HEK293 (cell line): ENCODE measurements at regions not wholly inside any gene's neighbourhood (a gene's known extent, or its start where the extent isn't known, plus 50 kb on each side); places are given as distances from the start of the nearest gene placed in this dataset.
"Not testable (repeated sequence)": the region's sequence is repeated elsewhere in the genome, so short reads cannot be mapped to it uniquely, and the experiment has no call there.

ENCODE experiments used
- CTCF ChIA-PET: fragments of 350-600 bp; formaldehyde crosslinking; extraction: SDS; loops from one replicate; lab custom pipeline; 2021; ENCODE audit warnings: antibody characterized with exemption; lab: Yijun Ruan, JAX
- POLR2A ChIA-PET: fragments of 300-600 bp; formaldehyde crosslinking; extraction: SDS; loops from one replicate; lab custom pipeline; 2020; ENCODE audit warnings: antibody characterized with exemption, inconsistent platforms; lab: Yijun Ruan, JAX
- H3K27ac ChIP-seq: fragments of 200-500 bp; sonication (Bioruptor generic); 2 replicates; pipeline ENCODE4 v1.5.1; 2014; ENCODE audit warnings: low read depth, low read length, control low read depth, inconsistent platforms; ENCODE audit errors: extremely low read depth
- H3K36me3 ChIP-seq, 2 experiments: fragments of 200-500 bp in 1 of 2; sonication (Bioruptor generic) in 1 of 2; 1 replicate in 1 of 2; 2 replicates in 1 of 2; pipeline ENCODE4 v1.5.1; 2014 to 2017; ENCODE audit warnings: inconsistent platforms in 2 of 2, low read length in 2 of 2; ENCODE audit not compliant: control insufficient read depth in 2 of 2, insufficient read depth in 1 of 2
- H3K4me1 ChIP-seq: fragments of 200-500 bp; sonication (Bioruptor generic); 2 replicates; pipeline ENCODE4 v1.5.1; 2014; ENCODE audit warnings: mild to moderate bottlenecking, low read length, inconsistent platforms; ENCODE audit not compliant: control insufficient read depth, insufficient read depth
- H3K4me3 ChIP-seq: 2 replicates; pipeline ENCODE4 v1.5.1; 2011; ENCODE audit warnings: low read depth, mild to moderate bottlenecking, control low read depth, low read length, moderate library complexity
- H3K9me3 ChIP-seq: fragments of 200-500 bp; sonication (Bioruptor generic); 2 replicates; pipeline ENCODE4 v1.5.1; 2014; ENCODE audit warnings: low read depth, low read length, inconsistent platforms; ENCODE audit not compliant: control insufficient read depth, insufficient read depth
- EGR2 ChIP-seq: fragments of 450-650 bp; formaldehyde crosslinking; IDR thresholded peaks from 2 replicates; pipeline ENCODE4 v1.5.1; 2016; ENCODE audit warnings: low read depth, missing biosample characterization, missing genetic modification characterization
- GFI1B ChIP-seq: fragments of 450-650 bp; formaldehyde crosslinking; IDR thresholded peaks from 2 replicates; pipeline ENCODE4 v1.5.1; 2016; ENCODE audit warnings: missing biosample characterization, missing genetic modification characterization
- GLIS2 ChIP-seq: fragments of 450-650 bp; formaldehyde crosslinking; IDR thresholded peaks from 2 replicates; pipeline ENCODE4 v1.5.1; 2016; ENCODE audit warnings: missing biosample characterization, missing genetic modification characterization
- HOXC10 ChIP-seq: sonication (generic); formaldehyde crosslinking; IDR thresholded peaks from 2 replicates; pipeline ENCODE4 v1.8.1; 2023; ENCODE audit warnings: mild to moderate bottlenecking, missing genetic modification reagents
- KLF8 ChIP-seq: fragments of 450-650 bp; formaldehyde crosslinking; IDR thresholded peaks from 2 replicates; pipeline ENCODE4 v1.5.1; 2016; ENCODE audit warnings: missing biosample characterization, missing genetic modification characterization
- OSR2 ChIP-seq: fragments of 450-650 bp; formaldehyde crosslinking; IDR thresholded peaks from 2 replicates; pipeline ENCODE4 v1.5.1; 2016; ENCODE audit warnings: missing biosample characterization, missing genetic modification characterization
- ZFP3 ChIP-seq: fragments of 450-650 bp; formaldehyde crosslinking; IDR thresholded peaks from 2 replicates; pipeline ENCODE4 v1.5.1; 2016; ENCODE audit warnings: low read depth, missing biosample characterization, missing genetic modification characterization
- ZNF133 ChIP-seq: fragments of 450-650 bp; formaldehyde crosslinking; IDR thresholded peaks from 2 replicates; pipeline ENCODE4 v1.5.1; 2016; ENCODE audit warnings: missing biosample characterization, missing genetic modification characterization
- ZNF146 ChIP-seq: fragments of 450-650 bp; formaldehyde crosslinking; IDR thresholded peaks from 2 replicates; pipeline ENCODE4 v1.5.1; 2016; ENCODE audit warnings: missing biosample characterization, missing genetic modification characterization
- ZNF211 ChIP-seq: fragments of 450-650 bp; formaldehyde crosslinking; IDR thresholded peaks from 2 replicates; pipeline ENCODE4 v1.5.1; 2016; ENCODE audit warnings: low read depth, missing biosample characterization, missing genetic modification characterization
- ZNF214 ChIP-seq: fragments of 450-650 bp; formaldehyde crosslinking; IDR thresholded peaks from 2 replicates; pipeline ENCODE4 v1.5.1; 2017; ENCODE audit warnings: missing biosample characterization, mild to moderate bottlenecking, missing genetic modification characterization, borderline replicate concordance
- ZNF24 ChIP-seq: fragments of 450-650 bp; formaldehyde crosslinking; IDR thresholded peaks from 2 replicates; pipeline ENCODE4 v1.5.1; 2016; ENCODE audit warnings: missing biosample characterization, missing genetic modification characterization
- ZNF394 ChIP-seq: fragments of 450-650 bp; formaldehyde crosslinking; IDR thresholded peaks from 2 replicates; pipeline ENCODE4 v1.5.1; 2016; ENCODE audit warnings: missing biosample characterization, missing genetic modification characterization, mild to moderate bottlenecking, moderate library complexity, borderline replicate concordance
- ZNF416 ChIP-seq: fragments of 450-650 bp; formaldehyde crosslinking; IDR thresholded peaks from 2 replicates; pipeline ENCODE4 v1.5.1; 2016; ENCODE audit warnings: missing biosample characterization, missing genetic modification characterization
- ZNF423 ChIP-seq: fragments of 450-650 bp; formaldehyde crosslinking; IDR thresholded peaks from 2 replicates; pipeline ENCODE4 v1.5.1; 2016; ENCODE audit warnings: missing biosample characterization, missing genetic modification characterization
- ZNF514 ChIP-seq: fragments of 450-650 bp; formaldehyde crosslinking; IDR thresholded peaks from 2 replicates; pipeline ENCODE4 v1.5.1; 2016; ENCODE audit warnings: missing biosample characterization, missing genetic modification characterization
- ZNF76 ChIP-seq: fragments of 450-650 bp; formaldehyde crosslinking; IDR thresholded peaks from 2 replicates; pipeline ENCODE4; 2016; ENCODE audit warnings: low read depth, missing biosample characterization, missing genetic modification characterization, borderline replicate concordance
- ZNF792 ChIP-seq: fragments of 450-650 bp; formaldehyde crosslinking; IDR thresholded peaks from 2 replicates; pipeline ENCODE4 v1.5.1; 2016; ENCODE audit warnings: missing biosample characterization, missing genetic modification characterization
- TF ChIP-seq, protein P1 (sequence below): fragments of 450-650 bp; formaldehyde crosslinking; IDR thresholded peaks from 2 replicates; pipeline ENCODE4 v1.5.1; 2016; ENCODE audit warnings: missing biosample characterization, missing genetic modification characterization
- TF ChIP-seq, protein P2 (sequence below): fragments of 450-650 bp; formaldehyde crosslinking; IDR thresholded peaks from 2 replicates; pipeline ENCODE4 v1.5.1; 2017; ENCODE audit warnings: missing biosample characterization, missing genetic modification characterization
- TF ChIP-seq, protein P3 (sequence below): fragments of 450-650 bp; formaldehyde crosslinking; IDR thresholded peaks from 2 replicates; pipeline ENCODE4 v1.5.1; 2016; ENCODE audit warnings: missing biosample characterization, missing genetic modification characterization
- TF ChIP-seq, protein P4 (sequence below): fragments of 450-650 bp; formaldehyde crosslinking; IDR thresholded peaks from 2 replicates; pipeline ENCODE4 v1.5.1; 2016; ENCODE audit warnings: missing biosample characterization, missing genetic modification characterization

DNA sequence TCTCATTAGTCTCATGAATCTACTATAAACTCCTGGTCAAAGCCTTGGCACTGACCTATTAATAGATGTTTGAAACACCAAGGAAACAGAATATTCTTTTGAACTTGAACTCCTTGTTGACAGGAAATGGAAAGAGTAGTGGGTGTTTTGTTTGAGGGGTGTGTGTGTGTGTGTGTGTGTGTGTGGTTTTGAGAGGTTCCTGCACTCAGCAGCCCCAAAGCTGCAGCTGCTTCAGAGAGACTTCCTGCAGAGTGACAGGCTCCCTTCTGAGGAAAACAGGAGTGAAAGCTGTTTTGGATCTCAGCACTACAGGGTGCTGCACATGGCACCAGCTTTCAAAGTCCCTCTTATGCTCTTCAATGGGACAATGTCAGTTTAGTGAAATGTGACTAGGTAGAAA is 546.5 kb upstream of the STEAP1 start:
- Histone ChIP-seq H3K36me3 (no peaks in the 10 kb centered on the region), H3K4me3 (no peak overlapping the region), H3K9me3 (no peaks in the 10 kb centered on the region), H3K27ac (no peak overlapping the region), H3K4me1 (no peaks in the 10 kb centered on the region; the same call in 1 of the 2 replicates)
- ChIA-PET CTCF (no interaction called here), POLR2A (no interaction called here)
- TF ChIP-seq KLF8 (tag by site-specific recombination) (no peak), ZNF211 (tag by site-specific recombination) (no peak), ZNF24 (tag by site-specific recombination) (no peak), OSR2 (tag by site-specific recombination) (no peak), ZNF133 (tag by site-specific recombination) (no peak), ZNF514 (no peak), GFI1B (tag by site-specific recombination) (no peak), ZNF214 (no peak), HOXC10 (no peak), ZNF416 (tag by site-specific recombination) (no peak), EGR2 (no peak)
- TF ChIP-seq, protein P1, sequence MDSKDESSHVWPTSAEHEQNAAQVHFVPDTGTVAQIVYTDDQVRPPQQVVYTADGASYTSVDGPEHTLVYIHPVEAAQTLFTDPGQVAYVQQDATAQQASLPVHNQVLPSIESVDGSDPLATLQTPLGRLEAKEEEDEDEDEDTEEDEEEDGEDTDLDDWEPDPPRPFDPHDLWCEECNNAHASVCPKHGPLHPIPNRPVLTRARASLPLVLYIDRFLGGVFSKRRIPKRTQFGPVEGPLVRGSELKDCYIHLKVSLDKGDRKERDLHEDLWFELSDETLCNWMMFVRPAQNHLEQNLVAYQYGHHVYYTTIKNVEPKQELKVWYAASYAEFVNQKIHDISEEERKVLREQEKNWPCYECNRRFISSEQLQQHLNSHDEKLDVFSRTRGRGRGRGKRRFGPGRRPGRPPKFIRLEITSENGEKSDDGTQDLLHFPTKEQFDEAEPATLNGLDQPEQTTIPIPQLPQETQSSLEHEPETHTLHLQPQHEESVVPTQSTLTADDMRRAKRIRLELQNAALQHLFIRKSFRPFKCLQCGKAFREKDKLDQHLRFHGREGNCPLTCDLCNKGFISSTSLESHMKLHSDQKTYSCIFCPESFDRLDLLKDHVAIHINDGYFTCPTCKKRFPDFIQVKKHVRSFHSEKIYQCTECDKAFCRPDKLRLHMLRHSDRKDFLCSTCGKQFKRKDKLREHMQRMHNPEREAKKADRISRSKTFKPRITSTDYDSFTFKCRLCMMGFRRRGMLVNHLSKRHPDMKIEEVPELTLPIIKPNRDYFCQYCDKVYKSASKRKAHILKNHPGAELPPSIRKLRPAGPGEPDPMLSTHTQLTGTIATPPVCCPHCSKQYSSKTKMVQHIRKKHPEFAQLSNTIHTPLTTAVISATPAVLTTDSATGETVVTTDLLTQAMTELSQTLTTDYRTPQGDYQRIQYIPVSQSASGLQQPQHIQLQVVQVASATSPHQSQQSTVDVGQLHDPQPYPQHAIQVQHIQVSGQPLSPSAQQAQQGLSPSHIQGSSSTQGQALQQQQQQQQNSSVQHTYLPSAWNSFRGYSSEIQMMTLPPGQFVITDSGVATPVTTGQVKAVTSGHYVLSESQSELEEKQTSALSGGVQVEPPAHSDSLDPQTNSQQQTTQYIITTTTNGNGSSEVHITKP (tag by site-specific recombination), result no peak
- TF ChIP-seq, protein P2, sequence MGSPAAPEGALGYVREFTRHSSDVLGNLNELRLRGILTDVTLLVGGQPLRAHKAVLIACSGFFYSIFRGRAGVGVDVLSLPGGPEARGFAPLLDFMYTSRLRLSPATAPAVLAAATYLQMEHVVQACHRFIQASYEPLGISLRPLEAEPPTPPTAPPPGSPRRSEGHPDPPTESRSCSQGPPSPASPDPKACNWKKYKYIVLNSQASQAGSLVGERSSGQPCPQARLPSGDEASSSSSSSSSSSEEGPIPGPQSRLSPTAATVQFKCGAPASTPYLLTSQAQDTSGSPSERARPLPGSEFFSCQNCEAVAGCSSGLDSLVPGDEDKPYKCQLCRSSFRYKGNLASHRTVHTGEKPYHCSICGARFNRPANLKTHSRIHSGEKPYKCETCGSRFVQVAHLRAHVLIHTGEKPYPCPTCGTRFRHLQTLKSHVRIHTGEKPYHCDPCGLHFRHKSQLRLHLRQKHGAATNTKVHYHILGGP (tag by site-specific recombination), result no peak

DNA sequence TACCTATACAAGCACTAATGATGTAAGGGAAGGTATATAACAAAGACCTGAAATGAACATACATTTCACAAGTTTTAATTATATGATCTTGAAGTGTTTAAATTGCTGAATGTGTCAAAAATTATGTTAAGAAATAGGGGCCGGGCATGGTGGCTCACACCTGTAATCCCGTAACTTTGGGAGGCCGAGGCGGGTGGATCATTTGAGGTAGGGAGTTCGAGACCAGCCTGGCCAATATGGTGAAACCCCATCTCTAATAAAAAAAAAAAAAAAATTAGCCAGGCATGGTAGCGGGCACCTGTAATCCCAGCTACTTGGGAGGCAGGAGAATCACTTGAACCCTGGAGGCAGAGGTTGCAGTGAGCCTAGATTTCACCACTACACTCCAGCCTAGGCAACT is 537.4 kb upstream of the STEAP1 start:
- H3K36me3 ChIP-seq, CTCF ChIA-PET, POLR2A ChIA-PET, H3K27ac ChIP-seq, H3K4me3 ChIP-seq, H3K4me1 ChIP-seq, H3K9me3 ChIP-seq: not testable (repeated sequence)

DNA sequence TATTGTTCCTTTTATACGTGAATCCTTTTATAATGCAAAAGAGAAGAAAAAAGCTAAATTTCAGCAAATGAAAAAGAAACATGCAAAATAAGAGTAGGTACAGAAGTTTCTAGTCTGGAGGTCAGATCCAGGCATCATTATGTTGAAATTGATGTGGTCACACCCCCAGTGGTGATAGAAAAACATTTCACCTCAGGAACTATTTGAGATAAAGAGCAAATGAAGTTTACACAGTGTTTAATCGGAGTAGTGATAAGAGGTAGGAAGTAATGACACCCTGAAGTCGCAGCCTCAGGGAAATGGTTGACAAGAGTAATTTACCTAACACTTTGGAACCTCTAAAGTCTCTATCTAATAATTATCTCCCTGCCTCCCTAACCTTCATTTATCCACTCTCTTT is 536.0 kb upstream of the STEAP1 start:
- Histone ChIP-seq H3K4me1 (no peaks in the 10 kb centered on the region), H3K27ac (no peak overlapping the region), H3K9me3 (no peaks in the 10 kb centered on the region), H3K4me3 (no peak overlapping the region), H3K36me3 (no peaks in the 10 kb centered on the region)
- POLR2A ChIA-PET, result no interaction called here
- CTCF ChIA-PET, result no interaction called here
- TF ChIP-seq ZNF133 (tag by site-specific recombination) (no peak), ZNF792 (tag by site-specific recombination) (no peak), ZNF423 (tag by site-specific recombination) (no peak), ZNF146 (no peak), ZNF76 (tag by site-specific recombination) (no peak), ZNF24 (tag by site-specific recombination) (no peak), ZFP3 (tag by site-specific recombination) (no peak), ZNF394 (tag by site-specific recombination) (no peak), GLIS2 (tag by site-specific recombination) (no peak)
- TF ChIP-seq, protein P3, sequence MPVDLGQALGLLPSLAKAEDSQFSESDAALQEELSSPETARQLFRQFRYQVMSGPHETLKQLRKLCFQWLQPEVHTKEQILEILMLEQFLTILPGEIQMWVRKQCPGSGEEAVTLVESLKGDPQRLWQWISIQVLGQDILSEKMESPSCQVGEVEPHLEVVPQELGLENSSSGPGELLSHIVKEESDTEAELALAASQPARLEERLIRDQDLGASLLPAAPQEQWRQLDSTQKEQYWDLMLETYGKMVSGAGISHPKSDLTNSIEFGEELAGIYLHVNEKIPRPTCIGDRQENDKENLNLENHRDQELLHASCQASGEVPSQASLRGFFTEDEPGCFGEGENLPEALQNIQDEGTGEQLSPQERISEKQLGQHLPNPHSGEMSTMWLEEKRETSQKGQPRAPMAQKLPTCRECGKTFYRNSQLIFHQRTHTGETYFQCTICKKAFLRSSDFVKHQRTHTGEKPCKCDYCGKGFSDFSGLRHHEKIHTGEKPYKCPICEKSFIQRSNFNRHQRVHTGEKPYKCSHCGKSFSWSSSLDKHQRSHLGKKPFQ, result no peak
- TF ChIP-seq, protein P4, sequence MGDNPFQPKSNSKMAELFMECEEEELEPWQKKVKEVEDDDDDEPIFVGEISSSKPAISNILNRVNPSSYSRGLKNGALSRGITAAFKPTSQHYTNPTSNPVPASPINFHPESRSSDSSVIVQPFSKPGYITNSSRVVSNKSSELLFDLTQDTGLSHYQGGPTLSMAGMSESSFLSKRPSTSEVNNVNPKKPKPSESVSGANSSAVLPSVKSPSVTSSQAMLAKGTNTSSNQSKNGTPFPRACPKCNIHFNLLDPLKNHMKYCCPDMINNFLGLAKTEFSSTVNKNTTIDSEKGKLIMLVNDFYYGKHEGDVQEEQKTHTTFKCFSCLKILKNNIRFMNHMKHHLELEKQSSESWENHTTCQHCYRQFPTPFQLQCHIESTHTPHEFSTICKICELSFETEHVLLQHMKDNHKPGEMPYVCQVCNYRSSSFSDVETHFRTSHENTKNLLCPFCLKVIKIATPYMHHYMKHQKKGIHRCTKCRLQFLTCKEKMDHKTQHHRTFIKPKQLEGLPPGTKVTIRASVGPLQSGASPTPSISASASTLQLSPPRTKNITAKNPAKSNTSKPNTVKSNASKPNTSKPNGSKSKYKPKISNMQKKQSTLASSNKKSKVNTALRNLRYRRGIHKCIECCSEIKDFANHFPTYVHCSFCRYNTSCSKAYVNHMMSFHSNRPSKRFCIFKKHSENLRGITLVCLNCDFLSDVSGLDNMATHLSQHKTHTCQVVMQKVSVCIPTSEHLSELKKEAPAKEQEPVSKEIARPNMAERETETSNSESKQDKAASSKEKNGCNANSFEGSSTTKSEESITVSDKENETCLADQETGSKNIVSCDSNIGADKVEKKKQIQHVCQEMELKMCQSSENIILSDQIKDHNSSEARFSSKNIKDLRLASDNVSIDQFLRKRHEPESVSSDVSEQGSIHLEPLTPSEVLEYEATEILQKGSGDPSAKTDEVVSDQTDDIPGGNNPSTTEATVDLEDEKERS (tag by site-specific recombination), result no peak
